ENCODE measurements at regions not wholly inside any gene's neighbourhood (a gene's known extent, or its start where the extent isn't known, plus 50 kb on each side); places are given as distances from the start of the nearest gene placed in this dataset.

DNA sequence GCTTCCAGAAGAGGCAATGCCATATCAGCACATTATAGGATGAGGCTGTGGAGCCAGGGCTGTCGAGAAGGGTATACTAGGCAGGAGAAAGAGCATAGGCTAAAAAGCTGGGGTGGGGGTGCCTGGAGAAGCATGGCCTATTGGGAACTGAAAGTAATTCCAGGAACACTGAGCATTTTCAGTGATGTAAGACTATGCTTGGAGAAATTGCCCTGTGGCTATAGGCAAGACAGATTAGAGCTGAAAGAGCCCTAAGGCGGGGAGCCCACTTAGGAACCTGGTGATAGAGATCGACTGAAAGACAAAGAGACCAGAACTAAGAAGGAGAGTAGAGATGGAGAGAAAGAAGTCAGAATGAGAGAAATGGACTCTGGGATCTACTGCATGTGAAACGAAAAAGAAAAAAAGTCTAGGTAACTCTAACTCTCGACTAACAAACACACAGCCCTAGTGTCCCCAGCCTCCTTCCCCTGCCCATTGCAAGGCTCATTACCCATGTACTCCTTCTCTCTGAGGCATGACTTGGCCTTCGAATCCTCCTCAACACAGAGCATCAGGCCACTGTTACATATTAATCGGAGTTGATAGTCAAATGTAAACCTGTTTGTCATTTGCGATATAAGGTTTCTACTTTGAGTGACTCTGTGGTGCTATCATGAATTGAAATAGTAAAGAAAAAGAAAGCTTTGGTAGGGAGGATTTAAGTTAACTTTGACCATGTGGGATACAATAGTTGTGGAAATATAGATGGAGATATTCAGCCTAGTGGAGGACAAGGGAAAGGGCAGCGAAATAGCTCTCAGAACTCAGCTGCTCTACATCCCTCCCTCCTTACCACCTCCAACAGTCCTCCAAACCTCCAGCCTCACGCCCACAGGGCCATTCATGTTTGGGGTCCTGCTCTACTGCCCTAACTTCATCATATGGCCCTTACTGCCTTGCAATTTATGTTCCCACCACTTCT lies 52.3 kb upstream of the BMAL1 start:
- DNase-seq: no peak

DNA sequence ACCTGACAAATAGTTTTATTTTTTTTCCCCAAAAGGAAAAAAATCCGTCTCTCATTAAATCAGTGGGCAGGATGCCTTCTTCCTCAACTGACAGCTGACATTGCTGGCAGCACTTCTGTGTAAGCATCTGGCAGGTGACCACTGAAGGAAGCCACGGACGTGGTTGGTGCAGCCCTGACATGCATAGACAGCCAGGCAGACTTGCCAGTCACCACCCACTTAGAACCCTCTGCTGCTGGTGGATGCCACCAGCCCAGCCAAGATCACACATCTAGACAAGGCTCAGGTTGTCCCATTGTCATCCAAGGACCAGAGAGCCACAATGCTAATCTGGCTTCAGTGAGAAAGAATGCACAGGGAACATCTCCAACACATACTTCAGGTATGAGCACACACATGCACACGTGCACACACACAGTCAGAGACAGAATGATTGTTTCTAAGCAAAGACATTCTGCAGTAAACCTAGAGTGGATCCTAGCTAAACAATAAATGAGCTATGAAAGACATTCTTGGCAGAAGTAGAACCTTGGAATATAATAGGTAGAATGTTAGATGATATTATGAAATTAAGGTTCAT lies 49.8 kb upstream of the BMAL1 start:
- DNase-seq: no peak
